ENCODE measurements at regions not wholly inside any gene's neighbourhood (a gene's known extent, or its start where the extent isn't known, plus 50 kb on each side); places are given as distances from the start of the nearest gene placed in this dataset.

- TF ChIP-seq, protein P1, sequence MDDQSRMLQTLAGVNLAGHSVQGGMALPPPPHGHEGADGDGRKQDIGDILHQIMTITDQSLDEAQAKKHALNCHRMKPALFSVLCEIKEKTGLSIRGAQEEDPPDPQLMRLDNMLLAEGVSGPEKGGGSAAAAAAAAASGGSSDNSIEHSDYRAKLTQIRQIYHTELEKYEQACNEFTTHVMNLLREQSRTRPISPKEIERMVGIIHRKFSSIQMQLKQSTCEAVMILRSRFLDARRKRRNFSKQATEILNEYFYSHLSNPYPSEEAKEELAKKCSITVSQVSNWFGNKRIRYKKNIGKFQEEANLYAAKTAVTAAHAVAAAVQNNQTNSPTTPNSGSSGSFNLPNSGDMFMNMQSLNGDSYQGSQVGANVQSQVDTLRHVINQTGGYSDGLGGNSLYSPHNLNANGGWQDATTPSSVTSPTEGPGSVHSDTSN (CRISPR knock-in tag; IDR thresholded peaks at IDR 0.05), result no peak
- no peak for TF ChIP-seq BCL11A (tag by site-specific recombination; IDR thresholded peaks at IDR 0.05; ENCODE audit: low read depth)
- TF ChIP-seq, protein P2, sequence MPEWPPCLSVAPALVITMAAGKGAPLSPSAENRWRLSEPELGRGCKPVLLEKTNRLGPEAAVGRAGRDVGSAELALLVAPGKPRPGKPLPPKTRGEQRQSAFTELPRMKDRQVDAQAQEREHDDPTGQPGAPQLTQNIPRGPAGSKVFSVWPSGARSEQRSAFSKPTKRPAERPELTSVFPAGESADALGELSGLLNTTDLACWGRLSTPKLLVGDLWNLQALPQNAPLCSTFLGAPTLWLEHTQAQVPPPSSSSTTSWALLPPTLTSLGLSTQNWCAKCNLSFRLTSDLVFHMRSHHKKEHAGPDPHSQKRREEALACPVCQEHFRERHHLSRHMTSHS (tag by site-specific recombination; IDR thresholded peaks at IDR 0.05), result no peak
Observed at GRCh38 chr4:73681776-73682175, 58.6 kb upstream of the CXCL8 start.
